ENCODE measurements at regions not wholly inside any gene's neighbourhood (a gene's known extent, or its start where the extent isn't known, plus 50 kb on each side); places are given as distances from the start of the nearest gene placed in this dataset.

GRCh38 chr17:33459078-33459940, 166.2 kb upstream of the ASIC2 start:
- peaks cover 4% of the 10 kb centered on the region for H3K4me1 Mint-ChIP-seq (ENCODE audit: unreplicated experiment)
- H3K36me3 Mint-ChIP-seq, result no peaks in the 10 kb centered on the region
- no peaks in the 10 kb centered on the region for H3K9me3 Mint-ChIP-seq
- DNase-seq (ENCODE audit: extremely low spot score, unreplicated experiment), result no peak
- peaks cover 52% of the 10 kb centered on the region for H3K27me3 Mint-ChIP-seq
- no peak overlapping the region for H3K27ac Mint-ChIP-seq
- no peak overlapping the region for H3K4me3 Mint-ChIP-seq
- TF ChIP-seq CTCF (conservative IDR thresholded peaks at IDR 0.05), result no peak

DNA sequence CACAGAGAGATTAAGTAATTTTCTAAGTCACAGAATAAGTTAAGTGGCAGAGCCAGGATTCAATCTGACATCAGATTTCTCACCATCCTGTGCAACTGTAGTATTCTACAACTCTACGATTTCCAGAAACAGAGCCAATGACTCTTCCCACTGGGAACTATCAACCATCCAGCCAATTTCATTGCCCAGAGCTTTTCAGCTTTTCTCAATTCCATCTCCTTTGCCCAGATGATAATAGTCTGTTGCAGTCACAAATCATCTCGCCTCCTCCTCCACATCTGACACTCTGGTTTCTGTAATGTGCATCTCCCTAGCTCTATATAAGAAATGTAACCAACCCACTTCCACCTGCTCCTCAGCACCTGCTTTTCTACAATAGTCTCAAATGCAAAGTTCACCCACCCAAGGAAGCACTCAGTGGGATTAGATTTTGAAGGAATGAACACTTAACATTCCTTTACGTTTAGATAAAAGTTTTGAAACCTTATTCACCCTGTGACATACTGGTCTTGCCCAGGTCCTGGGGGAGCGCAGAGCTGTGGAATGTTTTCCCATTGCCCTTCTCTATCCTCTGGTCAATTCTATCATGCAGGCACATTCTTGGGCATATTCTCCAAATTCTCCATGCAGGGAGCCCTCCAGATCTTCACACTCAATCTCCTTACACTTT, 167.8 kb upstream of the ASIC2 start:
- peaks cover 49% of the 10 kb centered on the region for H3K27me3 Mint-ChIP-seq
- TF ChIP-seq CTCF (conservative IDR thresholded peaks at IDR 0.05), result no peak
- H3K36me3 Mint-ChIP-seq, result no peaks in the 10 kb centered on the region
- no peak for DNase-seq (ENCODE audit: extremely low spot score, unreplicated experiment)
- H3K9me3 Mint-ChIP-seq, result no peaks in the 10 kb centered on the region
- no peak overlapping the region for H3K27ac Mint-ChIP-seq
- H3K4me3 Mint-ChIP-seq, result no peak overlapping the region
- H3K4me1 Mint-ChIP-seq (ENCODE audit: unreplicated experiment), result peaks cover 11% of the 10 kb centered on the region

DNA sequence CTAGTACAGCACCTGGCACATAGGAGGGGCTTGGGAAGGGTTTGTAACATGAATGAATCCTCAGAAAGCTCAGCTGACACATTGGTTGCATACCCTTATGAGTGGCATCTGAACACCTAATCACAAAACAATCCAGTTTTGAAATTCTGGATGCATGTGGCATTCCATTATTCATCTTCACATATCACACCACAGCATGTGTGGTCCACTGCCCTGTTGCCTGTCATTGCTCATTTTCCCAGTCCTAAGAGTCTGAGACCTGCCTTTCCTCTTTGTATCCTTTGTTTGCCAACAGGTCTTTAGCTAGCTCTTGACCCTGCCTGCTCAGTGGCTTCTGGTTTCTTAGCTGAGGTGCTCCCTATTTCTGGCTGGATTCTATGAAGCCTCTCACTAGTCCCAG, 170.8 kb upstream of the ASIC2 start:
- DNase-seq (ENCODE audit: extremely low spot score, unreplicated experiment), result no peak
- no peak overlapping the region for H3K4me3 Mint-ChIP-seq
- no peak overlapping the region for H3K27ac Mint-ChIP-seq
- H3K9me3 Mint-ChIP-seq, result no peaks in the 10 kb centered on the region
- peaks cover 33% of the 10 kb centered on the region for H3K27me3 Mint-ChIP-seq
- H3K4me1 Mint-ChIP-seq (ENCODE audit: unreplicated experiment), result peaks cover 11% of the 10 kb centered on the region
- no peak for TF ChIP-seq CTCF (conservative IDR thresholded peaks at IDR 0.05)
- H3K36me3 Mint-ChIP-seq, result no peaks in the 10 kb centered on the region

GRCh38 chr17:33464669-33465280, 171.7 kb upstream of the ASIC2 start:
- H3K27ac Mint-ChIP-seq, result no peak overlapping the region
- no peaks in the 10 kb centered on the region for H3K9me3 Mint-ChIP-seq
- no peak for TF ChIP-seq CTCF (conservative IDR thresholded peaks at IDR 0.05)
- DNase-seq (ENCODE audit: extremely low spot score, unreplicated experiment), result no peak
- H3K4me3 Mint-ChIP-seq, result no peak overlapping the region
- peaks cover 9% of the 10 kb centered on the region for H3K4me1 Mint-ChIP-seq (ENCODE audit: unreplicated experiment)
- no peaks in the 10 kb centered on the region for H3K36me3 Mint-ChIP-seq
- peaks cover 24% of the 10 kb centered on the region for H3K27me3 Mint-ChIP-seq

DNA sequence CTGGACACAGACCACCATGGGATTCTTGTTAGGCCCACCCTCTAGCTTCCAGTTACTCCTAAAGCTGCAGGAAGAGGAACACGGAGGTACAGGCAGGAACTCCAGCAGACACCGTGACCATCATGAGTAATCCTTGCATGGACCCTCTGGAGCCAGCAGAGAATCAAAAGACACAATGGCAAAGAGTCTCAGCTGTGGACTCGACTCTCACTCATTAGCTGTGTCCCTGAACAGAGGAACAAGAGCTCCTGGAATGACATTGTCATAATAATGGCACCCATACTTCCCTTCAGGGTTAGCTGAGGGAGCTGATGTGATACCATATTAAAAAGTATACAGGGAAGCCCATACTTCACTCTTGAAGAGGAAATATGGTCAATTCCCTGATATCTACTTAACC, 176.3 kb upstream of the ASIC2 start:
- TF ChIP-seq CTCF (conservative IDR thresholded peaks at IDR 0.05), result no peak
- DNase-seq (ENCODE audit: extremely low spot score, unreplicated experiment), result no peak
- Mint-ChIP-seq H3K4me3 (no peak overlapping the region), H3K27ac (no peak overlapping the region), H3K4me1 (ENCODE audit: unreplicated experiment) (peaks cover 13% of the 10 kb centered on the region), H3K9me3 (no peaks in the 10 kb centered on the region), H3K27me3 (peaks cover 11% of the 10 kb centered on the region), H3K36me3 (no peaks in the 10 kb centered on the region)
